ENCODE measurements at regions not wholly inside any gene's neighbourhood (a gene's known extent, or its start where the extent isn't known, plus 50 kb on each side); places are given as distances from the start of the nearest gene placed in this dataset.

DNA sequence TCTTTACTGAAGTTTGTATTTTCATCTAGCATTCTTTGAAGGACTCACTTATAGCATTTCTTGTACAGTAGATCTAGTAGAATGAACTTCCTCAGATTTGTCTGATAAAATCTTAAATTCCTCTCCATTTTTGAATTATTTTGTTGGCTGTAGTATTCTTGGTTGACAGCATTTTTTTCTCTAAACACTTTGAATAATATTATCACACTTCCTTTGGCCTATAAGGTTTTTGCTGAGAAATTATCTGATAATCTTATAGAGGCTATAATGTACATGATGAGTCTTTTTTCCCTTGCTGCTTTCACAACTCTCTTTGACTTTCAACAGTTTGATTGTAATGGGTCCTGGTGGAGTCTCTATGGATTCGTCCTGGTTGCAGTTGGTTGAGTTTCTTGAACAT is 169.5 kb downstream of the NOL4 start:
- TF ChIP-seq ZNF670 (tag by site-specific recombination; IDR thresholded peaks at IDR 0.05; ENCODE audit: low read depth) (no peak), ZNF184 (tag by site-specific recombination; IDR thresholded peaks at IDR 0.05) (no peak), PRDM10 (tag by site-specific recombination; IDR thresholded peaks at IDR 0.05) (no peak), ZNF133 (tag by site-specific recombination; IDR thresholded peaks at IDR 0.05) (no peak), ZNF146 (tag by site-specific recombination; IDR thresholded peaks at IDR 0.05) (no peak), ZNF76 (tag by site-specific recombination; IDR thresholded peaks at IDR 0.05; ENCODE audit: borderline replicate concordance, low read depth) (no peak), MEIS1 (CRISPR knock-in tag; IDR thresholded peaks at IDR 0.05; ENCODE audit: borderline replicate concordance) (no peak), REST (tag by site-specific recombination; IDR thresholded peaks at IDR 0.05) (no peak), ZNF24 (tag by site-specific recombination; IDR thresholded peaks at IDR 0.05) (no peak), ZNF302 (tag by site-specific recombination; IDR thresholded peaks at IDR 0.05; ENCODE audit: low read depth) (no peak), ZNF510 (tag by site-specific recombination; IDR thresholded peaks at IDR 0.05; ENCODE audit: insufficient replicate concordance) (no peak), YY2 (tag by site-specific recombination; IDR thresholded peaks at IDR 0.05) (no peak), ZBTB7A (tag by site-specific recombination; IDR thresholded peaks at IDR 0.05; ENCODE audit: low read depth) (no peak)
- TF ChIP-seq, protein P1, sequence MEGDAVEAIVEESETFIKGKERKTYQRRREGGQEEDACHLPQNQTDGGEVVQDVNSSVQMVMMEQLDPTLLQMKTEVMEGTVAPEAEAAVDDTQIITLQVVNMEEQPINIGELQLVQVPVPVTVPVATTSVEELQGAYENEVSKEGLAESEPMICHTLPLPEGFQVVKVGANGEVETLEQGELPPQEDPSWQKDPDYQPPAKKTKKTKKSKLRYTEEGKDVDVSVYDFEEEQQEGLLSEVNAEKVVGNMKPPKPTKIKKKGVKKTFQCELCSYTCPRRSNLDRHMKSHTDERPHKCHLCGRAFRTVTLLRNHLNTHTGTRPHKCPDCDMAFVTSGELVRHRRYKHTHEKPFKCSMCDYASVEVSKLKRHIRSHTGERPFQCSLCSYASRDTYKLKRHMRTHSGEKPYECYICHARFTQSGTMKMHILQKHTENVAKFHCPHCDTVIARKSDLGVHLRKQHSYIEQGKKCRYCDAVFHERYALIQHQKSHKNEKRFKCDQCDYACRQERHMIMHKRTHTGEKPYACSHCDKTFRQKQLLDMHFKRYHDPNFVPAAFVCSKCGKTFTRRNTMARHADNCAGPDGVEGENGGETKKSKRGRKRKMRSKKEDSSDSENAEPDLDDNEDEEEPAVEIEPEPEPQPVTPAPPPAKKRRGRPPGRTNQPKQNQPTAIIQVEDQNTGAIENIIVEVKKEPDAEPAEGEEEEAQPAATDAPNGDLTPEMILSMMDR (tag by site-specific recombination; IDR thresholded peaks at IDR 0.05) = no peak

Measured in HEK293 (cell line).